ENCODE measurements at regions not wholly inside any gene's neighbourhood (a gene's known extent, or its start where the extent isn't known, plus 50 kb on each side); places are given as distances from the start of the nearest gene placed in this dataset.
"Not testable (repeated sequence)": the region's sequence is repeated elsewhere in the genome, so short reads cannot be mapped to it uniquely, and the experiment has no call there.

DNA sequence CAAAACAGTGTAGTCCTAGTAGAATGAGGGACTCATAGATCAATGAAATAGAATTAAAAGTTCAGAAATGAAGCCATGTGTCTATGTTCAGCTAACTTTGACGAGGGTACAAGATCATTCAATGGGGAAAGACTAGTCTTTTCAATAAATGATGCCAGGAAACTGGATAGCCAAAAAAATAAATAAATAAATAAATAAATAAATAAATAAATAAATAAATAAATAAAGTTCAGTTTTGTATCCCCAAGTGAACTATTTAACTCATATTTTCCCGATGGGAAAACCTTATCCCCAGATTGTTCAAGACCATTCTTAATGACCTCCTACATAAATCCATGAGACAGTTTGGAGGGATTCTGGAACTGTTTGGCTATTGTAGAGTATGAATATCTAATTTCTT is 277.1 kb upstream of the EYS start:
- no peak for TF ChIP-seq PAX5 (IDR thresholded peaks at IDR 0.05; ENCODE audit: insufficient read depth, low read length, severe bottlenecking)
- no peak for TF ChIP-seq TAF1 (IDR thresholded peaks at IDR 0.05; ENCODE audit: low read depth, low read length)
- no peak for TF ChIP-seq POLR2AphosphoS5 (IDR thresholded peaks at IDR 0.05; ENCODE audit: low read depth, low read length)
- no peak for TF ChIP-seq POLR2A (IDR thresholded peaks at IDR 0.05; ENCODE audit: low read depth, low read length)
- TF ChIP-seq POU2F2 (IDR thresholded peaks at IDR 0.05; ENCODE audit: low read depth, low read length): no peak
- DNase-seq (ENCODE audit: insufficient read length, low spot score) (no peak), FAIRE-seq (no peak)

- TF ChIP-seq POU2F2 (IDR thresholded peaks at IDR 0.05; ENCODE audit: low read depth, low read length) (no peak), POLR2AphosphoS5 (IDR thresholded peaks at IDR 0.05; ENCODE audit: low read depth, low read length) (no peak), SPI1 (IDR thresholded peaks at IDR 0.05; ENCODE audit: low read depth, low read length) (no peak), POLR2A (IDR thresholded peaks at IDR 0.05; ENCODE audit: low read depth, low read length) (no peak), PAX5 (IDR thresholded peaks at IDR 0.05; ENCODE audit: insufficient read depth, low read length, severe bottlenecking) (no peak), TAF1 (IDR thresholded peaks at IDR 0.05; ENCODE audit: low read depth, low read length) (no peak)
- FAIRE-seq (no peak), DNase-seq (ENCODE audit: insufficient read length, low spot score) (no peak)
Measured at GRCh38 chr6:65979120-65979519, 272.1 kb upstream of the EYS start.

DNA sequence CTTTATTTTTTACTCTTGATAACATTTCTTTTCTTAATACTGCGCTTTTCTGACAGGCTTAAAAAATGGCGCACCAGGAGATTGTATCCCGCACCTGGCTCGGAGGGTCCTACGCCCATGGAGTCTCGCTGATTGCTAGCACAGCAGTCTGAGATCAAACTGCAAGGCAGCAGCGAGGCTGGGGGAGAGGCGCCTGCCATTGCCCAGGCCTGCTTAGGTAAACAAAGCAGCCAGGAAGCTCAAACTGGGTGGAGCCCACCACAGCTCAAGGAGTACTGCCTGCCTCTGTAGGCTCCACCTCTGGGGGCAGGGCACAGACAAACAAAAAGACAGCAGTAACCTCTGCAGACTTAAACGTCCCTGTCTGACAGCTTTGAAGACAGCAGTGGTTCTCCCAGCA is 264.2 kb upstream of the EYS start:
- not testable (repeated sequence) for FAIRE-seq; DNase-seq (ENCODE audit: insufficient read length, low spot score)

GRCh38 chr6:65964261-65964660 is 257.2 kb upstream of the EYS start:
- DNase-seq (ENCODE audit: insufficient read length, low spot score): no peak
- FAIRE-seq: no peak
- TF ChIP-seq SPI1 (IDR thresholded peaks at IDR 0.05; ENCODE audit: low read depth, low read length) (no peak), POLR2AphosphoS5 (IDR thresholded peaks at IDR 0.05; ENCODE audit: low read depth, low read length) (no peak), TAF1 (IDR thresholded peaks at IDR 0.05; ENCODE audit: low read depth, low read length) (no peak), PAX5 (IDR thresholded peaks at IDR 0.05; ENCODE audit: insufficient read depth, low read length, severe bottlenecking) (no peak), POU2F2 (IDR thresholded peaks at IDR 0.05; ENCODE audit: low read depth, low read length) (no peak), POLR2A (IDR thresholded peaks at IDR 0.05; ENCODE audit: low read depth, low read length) (no peak)

DNA sequence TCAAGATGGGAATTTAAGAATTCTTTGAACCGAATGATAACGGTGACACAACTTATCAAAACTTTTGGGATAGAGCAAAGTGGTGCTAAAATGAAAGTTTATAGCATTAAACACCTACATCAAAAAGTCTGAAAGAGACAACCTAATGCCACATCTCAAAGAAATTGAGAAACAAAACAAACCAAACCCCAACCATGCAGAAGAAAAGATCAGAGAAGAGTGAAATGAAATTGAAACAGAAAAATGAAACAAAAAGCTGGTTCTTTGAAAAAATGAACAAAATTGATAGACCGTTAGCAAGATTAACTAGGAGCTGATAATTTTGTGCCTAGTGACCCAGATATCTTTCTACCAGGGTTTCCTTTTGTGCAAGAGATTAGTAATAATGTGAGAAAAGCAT is 248.0 kb upstream of the EYS start:
- no peak for FAIRE-seq

DNA sequence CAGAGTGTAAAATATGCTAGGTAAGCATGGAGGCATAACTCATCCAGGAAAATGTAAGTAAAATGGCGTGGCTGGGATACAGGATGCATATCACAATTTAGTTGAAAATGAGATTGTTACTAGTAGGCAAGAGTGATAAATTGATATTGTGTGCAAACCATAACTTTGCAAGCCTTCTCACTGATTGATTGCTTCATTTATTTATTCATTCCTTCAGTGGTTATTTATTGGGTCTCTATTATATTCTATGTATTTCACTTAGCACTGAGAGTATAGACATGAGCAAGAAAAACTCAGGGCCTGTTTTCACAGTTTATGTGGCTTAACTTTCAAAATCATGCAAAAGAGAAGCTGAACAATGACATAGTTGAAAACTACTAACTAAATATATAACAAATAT is 241.0 kb upstream of the EYS start:
- no peak for FAIRE-seq
- no peak for TF ChIP-seq TAF1 (IDR thresholded peaks at IDR 0.05; ENCODE audit: low read depth, low read length)
- no peak for TF ChIP-seq POLR2AphosphoS5 (IDR thresholded peaks at IDR 0.05; ENCODE audit: low read depth, low read length)
- no peak for TF ChIP-seq POU2F2 (IDR thresholded peaks at IDR 0.05; ENCODE audit: low read depth, low read length)
- TF ChIP-seq POLR2A (IDR thresholded peaks at IDR 0.05; ENCODE audit: low read depth, low read length): no peak
- TF ChIP-seq SPI1 (IDR thresholded peaks at IDR 0.05; ENCODE audit: low read depth, low read length): no peak
- TF ChIP-seq PAX5 (IDR thresholded peaks at IDR 0.05; ENCODE audit: insufficient read depth, low read length, severe bottlenecking): no peak

More for the DNA sequence above, 248.0 kb upstream of the EYS start:
- DNase-seq (ENCODE audit: insufficient read length, low spot score): no peak
- TF ChIP-seq POLR2AphosphoS5 (IDR thresholded peaks at IDR 0.05; ENCODE audit: low read depth, low read length) (no peak), POU2F2 (IDR thresholded peaks at IDR 0.05; ENCODE audit: low read depth, low read length) (no peak), PAX5 (IDR thresholded peaks at IDR 0.05; ENCODE audit: insufficient read depth, low read length, severe bottlenecking) (no peak), SPI1 (IDR thresholded peaks at IDR 0.05; ENCODE audit: low read depth, low read length) (no peak), POLR2A (IDR thresholded peaks at IDR 0.05; ENCODE audit: low read depth, low read length) (no peak), TAF1 (IDR thresholded peaks at IDR 0.05; ENCODE audit: low read depth, low read length) (no peak)

DNA sequence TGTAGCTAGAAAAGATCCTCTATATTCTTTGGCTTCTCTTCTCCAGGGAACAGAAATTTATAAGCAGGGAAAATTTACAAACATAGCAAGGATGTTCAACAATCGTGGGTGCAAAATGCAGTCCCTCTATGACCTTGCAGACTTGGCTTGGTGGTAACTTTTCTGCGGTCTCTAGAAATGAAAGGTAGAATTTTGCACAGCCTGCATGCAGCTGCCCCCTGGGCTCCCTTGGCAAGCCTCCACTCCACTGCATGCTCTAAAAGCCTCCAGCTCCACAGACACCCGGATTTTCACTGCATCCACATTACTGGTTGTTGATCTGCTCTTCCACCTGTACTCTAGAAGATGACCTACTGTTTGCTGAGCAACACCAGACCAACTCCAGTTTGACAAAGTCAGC is 236.5 kb upstream of the EYS start:
- TF ChIP-seq POLR2AphosphoS5 (IDR thresholded peaks at IDR 0.05; ENCODE audit: low read depth, low read length) (no peak), POU2F2 (IDR thresholded peaks at IDR 0.05; ENCODE audit: low read depth, low read length) (no peak), PAX5 (IDR thresholded peaks at IDR 0.05; ENCODE audit: insufficient read depth, low read length, severe bottlenecking) (no peak), POLR2A (IDR thresholded peaks at IDR 0.05; ENCODE audit: low read depth, low read length) (no peak), SPI1 (IDR thresholded peaks at IDR 0.05; ENCODE audit: low read depth, low read length) (no peak), TAF1 (IDR thresholded peaks at IDR 0.05; ENCODE audit: low read depth, low read length) (no peak)
- DNase-seq (ENCODE audit: insufficient read length, low spot score) (no peak), FAIRE-seq (no peak)

More for the DNA sequence above, 241.0 kb upstream of the EYS start:
- DNase-seq (ENCODE audit: insufficient read length, low spot score): no peak

DNA sequence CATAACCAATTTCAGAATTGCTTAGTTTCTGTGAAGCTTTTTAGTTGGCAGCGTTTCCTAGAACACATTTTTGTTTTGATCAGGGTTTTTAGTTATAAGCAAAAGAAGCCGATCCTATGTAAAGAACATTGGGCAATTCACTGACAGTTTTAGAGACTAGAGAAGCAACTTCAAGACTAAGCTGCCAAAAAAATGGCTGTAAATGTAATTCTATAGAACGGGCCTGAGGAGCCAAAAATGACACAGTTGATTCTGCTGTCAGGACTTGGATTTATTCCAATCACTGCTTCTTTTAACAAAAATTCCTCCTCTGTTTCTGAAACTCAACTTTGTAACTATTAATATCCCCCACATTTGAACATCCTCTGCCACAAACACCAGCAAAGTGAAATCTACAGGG is 236.0 kb upstream of the EYS start:
- FAIRE-seq (no peak), DNase-seq (ENCODE audit: insufficient read length, low spot score) (no peak)
- no peak for TF ChIP-seq POLR2A (IDR thresholded peaks at IDR 0.05; ENCODE audit: low read depth, low read length)
- no peak for TF ChIP-seq TAF1 (IDR thresholded peaks at IDR 0.05; ENCODE audit: low read depth, low read length)
- TF ChIP-seq SPI1 (IDR thresholded peaks at IDR 0.05; ENCODE audit: low read depth, low read length): no peak
- no peak for TF ChIP-seq PAX5 (IDR thresholded peaks at IDR 0.05; ENCODE audit: insufficient read depth, low read length, severe bottlenecking)
- no peak for TF ChIP-seq POLR2AphosphoS5 (IDR thresholded peaks at IDR 0.05; ENCODE audit: low read depth, low read length)
- no peak for TF ChIP-seq POU2F2 (IDR thresholded peaks at IDR 0.05; ENCODE audit: low read depth, low read length)

- FAIRE-seq (no peak), DNase-seq (ENCODE audit: insufficient read length, low spot score) (no peak)
- TF ChIP-seq POLR2AphosphoS5 (IDR thresholded peaks at IDR 0.05; ENCODE audit: low read depth, low read length) (no peak), SPI1 (IDR thresholded peaks at IDR 0.05; ENCODE audit: low read depth, low read length) (no peak), POU2F2 (IDR thresholded peaks at IDR 0.05; ENCODE audit: low read depth, low read length) (no peak), PAX5 (IDR thresholded peaks at IDR 0.05; ENCODE audit: insufficient read depth, low read length, severe bottlenecking) (no peak), TAF1 (IDR thresholded peaks at IDR 0.05; ENCODE audit: low read depth, low read length) (no peak), POLR2A (IDR thresholded peaks at IDR 0.05; ENCODE audit: low read depth, low read length) (no peak)
Measured at GRCh38 chr6:65938000-65938399, 231.0 kb upstream of the EYS start.

DNA sequence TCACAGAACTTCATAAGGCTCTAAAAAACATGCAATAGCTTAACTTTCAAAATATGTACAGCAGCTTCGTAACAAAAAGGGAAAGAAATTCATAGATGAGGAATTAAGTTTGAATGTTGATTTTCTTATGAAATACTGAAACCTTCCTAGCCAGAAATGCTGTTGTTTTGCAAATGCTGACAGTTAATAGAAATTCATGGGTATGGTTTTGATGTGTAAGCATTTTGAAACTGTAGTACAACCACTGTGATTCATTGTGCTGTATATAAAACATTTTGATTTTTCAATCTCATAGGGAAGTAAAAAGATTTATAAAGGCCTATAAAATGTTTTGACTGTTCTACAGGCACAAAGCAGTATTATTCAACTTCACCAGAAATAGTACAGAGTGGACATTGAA is 228.4 kb upstream of the EYS start:
- TF ChIP-seq PAX5 (IDR thresholded peaks at IDR 0.05; ENCODE audit: insufficient read depth, low read length, severe bottlenecking) (no peak), POU2F2 (IDR thresholded peaks at IDR 0.05; ENCODE audit: low read depth, low read length) (no peak), POLR2AphosphoS5 (IDR thresholded peaks at IDR 0.05; ENCODE audit: low read depth, low read length) (no peak), TAF1 (IDR thresholded peaks at IDR 0.05; ENCODE audit: low read depth, low read length) (no peak), SPI1 (IDR thresholded peaks at IDR 0.05; ENCODE audit: low read depth, low read length) (no peak), POLR2A (IDR thresholded peaks at IDR 0.05; ENCODE audit: low read depth, low read length) (no peak)
- FAIRE-seq (no peak), DNase-seq (ENCODE audit: insufficient read length, low spot score) (no peak)

Measured in GM12891 (cell line).